Stomach (tissue), 8 donors: ENCODE measurements at regions not wholly inside any gene's neighbourhood (a gene's known extent, or its start where the extent isn't known, plus 50 kb on each side); places are given as distances from the start of the nearest gene placed in this dataset.

ENCODE experiments used
- DNase-seq, 2 donors: peaks; one replicate each; pipeline versions ENCODE4 v3.0.0 to v3.0.0-alpha.2; 2013 to 2019
- H3K27ac ChIP-seq, 5 donors: fragments of 200-600 bp in 4 of 5; sonication (generic) in 4 of 5; one replicate each; pipeline ENCODE4 v1.5.1; 2013 to 2019; ENCODE audit warnings: mild to moderate bottlenecking in 1 of 5, moderate library complexity in 1 of 5
- H3K27me3 ChIP-seq, 3 donors: fragments of 200-600 bp; sonication (generic); one replicate each; pipeline ENCODE4 v1.5.1; 2017 to 2019; ENCODE audit warnings: mixed run types in 1 of 3
- H3K36me3 ChIP-seq, 4 donors: fragments of 200-600 bp; sonication (generic); 1 replicate in 3 of 4; 2 replicates in 1 of 4; pipeline ENCODE4 v1.5.1; 2016 to 2019
- H3K4me1 ChIP-seq, 4 donors: fragments of 200-600 bp; sonication (generic); one replicate each; pipeline ENCODE4 v1.5.1; 2016 to 2019
- H3K4me3 ChIP-seq, 4 donors: fragments of 200-600 bp; sonication (generic) in 3 of 4; one replicate each; pipeline ENCODE4 v1.5.1; 2016 to 2019; ENCODE audit warnings: mild to moderate bottlenecking in 1 of 4
- H3K9me3 ChIP-seq, 4 donors: fragments of 200-600 bp; sonication (generic); one replicate each; pipeline ENCODE4 v1.5.1; 2016 to 2019
- CTCF ChIP-seq, 7 experiments: fragments of 450-650 bp in 4 of 7; fragments of 200-600 bp in 3 of 7; sonication (generic) in 3 of 7; IDR thresholded peaks; one replicate each; pipeline ENCODE4 v1.5.1; 2016 to 2019; ENCODE audit warnings: antibody characterized with exemption in 7 of 7, control low read depth in 2 of 7, mild to moderate bottlenecking in 1 of 7
- EP300 ChIP-seq: sonication (generic); formaldehyde crosslinking; IDR thresholded peaks from one replicate; pipeline ENCODE4 v1.6.1; 2017; ENCODE audit warnings: antibody characterized with exemption
- POLR2A ChIP-seq, 4 donors: fragments of 450-650 bp; IDR thresholded peaks; one replicate each; pipeline ENCODE4 v1.6.1; 2016; ENCODE audit warnings: antibody characterized with exemption in 4 of 4, control low read depth in 2 of 4, mild to moderate bottlenecking in 1 of 4, moderate library complexity in 1 of 4
- POLR2AphosphoS5 ChIP-seq, 3 donors: sonication (generic); formaldehyde crosslinking; IDR thresholded peaks; one replicate each; pipeline ENCODE4 v1.6.1; 2016; ENCODE audit warnings: antibody characterized with exemption in 3 of 3
- WGBS, 5 donors: extraction: QIAGEN DNeasy Blood & Tissue Kit in 3 of 5; methylation state at CpG; one replicate each; pipeline versions ENCODE4 v1.1.5 to v1.1.7; 2013 to 2018; 5-methylcytosine and 5-hydroxymethylcytosine counted together
- intact Hi-C: fragments of 100-400 bp; cut with DNase I; formaldehyde crosslinking; loops from one replicate; pipeline ENCODE4 v1.15.1; 2023; ENCODE audit warnings: low total_unique reads
- donor health status: healthy with polysubstance abuse.
- donor health status: Bipolar disorder and iron deficiency.
- donor health status: healthy.

- Histone ChIP-seq H3K36me3 (no peaks in the 10 kb centered on the region), H3K4me1 (no peaks in the 10 kb centered on the region), H3K27me3 (no peaks in the 10 kb centered on the region), H3K27ac (no peak overlapping the region), H3K9me3 (no peaks in the 10 kb centered on the region), H3K4me3 (no peak overlapping the region)
- no peak for DNase-seq
- intact Hi-C loops, result no loop called here
- 31 to 58% (median 47%) methylated on average over 3 of the region's 3 CpGs for WGBS, 5 donors
- TF ChIP-seq CTCF (IDR thresholded peaks at IDR 0.05) (no peak), POLR2A (IDR thresholded peaks at IDR 0.05) (no peak), EP300 (no peak), POLR2AphosphoS5 (IDR thresholded peaks at IDR 0.05) (no peak)
These were observed 59.0 kb upstream of the AFF2 start for GRCh38 chrX:148441387-148441786.

GRCh38 chrX:148443216-148443615, 57.2 kb upstream of the AFF2 start:
- Histone ChIP-seq H3K27ac (no peak overlapping the region), H3K27me3 (no peaks in the 10 kb centered on the region), H3K36me3 (no peaks in the 10 kb centered on the region), H3K9me3 (no peaks in the 10 kb centered on the region), H3K4me1 (no peaks in the 10 kb centered on the region), H3K4me3 (no peak overlapping the region)
- WGBS, 5 donors, result 52 to 66% (median 58%) methylated on average over 3 of the region's 3 CpGs
- no peak for TF ChIP-seq POLR2A (IDR thresholded peaks at IDR 0.05)
- no peak for TF ChIP-seq EP300
- TF ChIP-seq CTCF (IDR thresholded peaks at IDR 0.05), result no peak
- no peak for TF ChIP-seq POLR2AphosphoS5 (IDR thresholded peaks at IDR 0.05)
- intact Hi-C loops, result no loop called here
- DNase-seq, result no peak

- WGBS, 5 donors, result 83 to 92% (median 89%) methylated on average over 4 of the region's 4 CpGs
- Histone ChIP-seq H3K4me3 (no peak overlapping the region), H3K4me1 (no peaks in the 10 kb centered on the region), H3K9me3 (no peaks in the 10 kb centered on the region), H3K36me3 (no peaks in the 10 kb centered on the region), H3K27me3 (no peaks in the 10 kb centered on the region), H3K27ac (no peak overlapping the region)
- intact Hi-C loops, result no loop called here
- TF ChIP-seq POLR2AphosphoS5 (IDR thresholded peaks at IDR 0.05), result no peak
- TF ChIP-seq CTCF (IDR thresholded peaks at IDR 0.05), result no peak
- TF ChIP-seq POLR2A (IDR thresholded peaks at IDR 0.05), result no peak
- TF ChIP-seq EP300, result no peak
- DNase-seq, result no peak
These were observed 51.7 kb upstream of the AFF2 start for GRCh38 chrX:148448686-148449085.
